ENCODE measurements at regions not wholly inside any gene's neighbourhood (a gene's known extent, or its start where the extent isn't known, plus 50 kb on each side); places are given as distances from the start of the nearest gene placed in this dataset.

- 57% methylated on average over 1 of the region's 4 CpGs for WGBS (ENCODE audit: insufficient coverage)
- no peaks in the 10 kb centered on the region for H3K36me3 ChIP-seq (ENCODE audit: control insufficient read depth, insufficient read depth, low read length)
- DNase-seq: no peak
- H3K9me3 ChIP-seq (replicated peaks; ENCODE audit: control insufficient read depth, low read depth, low read length): no peaks in the 10 kb centered on the region
- H3K4me3 ChIP-seq (ENCODE audit: low read length): no peak overlapping the region
- H3K27ac ChIP-seq (ENCODE audit: low read length): no peak overlapping the region
- no peaks in the 10 kb centered on the region for H3K4me1 ChIP-seq (ENCODE audit: control insufficient read depth, insufficient read depth, low read length)
- peaks cover 19% of the 10 kb centered on the region for H3K27me3 ChIP-seq (ENCODE audit: control insufficient read depth, insufficient read depth, low read length)
Measured at GRCh38 chr22:26974914-26975803, 317.8 kb downstream of the MIAT start.

DNA sequence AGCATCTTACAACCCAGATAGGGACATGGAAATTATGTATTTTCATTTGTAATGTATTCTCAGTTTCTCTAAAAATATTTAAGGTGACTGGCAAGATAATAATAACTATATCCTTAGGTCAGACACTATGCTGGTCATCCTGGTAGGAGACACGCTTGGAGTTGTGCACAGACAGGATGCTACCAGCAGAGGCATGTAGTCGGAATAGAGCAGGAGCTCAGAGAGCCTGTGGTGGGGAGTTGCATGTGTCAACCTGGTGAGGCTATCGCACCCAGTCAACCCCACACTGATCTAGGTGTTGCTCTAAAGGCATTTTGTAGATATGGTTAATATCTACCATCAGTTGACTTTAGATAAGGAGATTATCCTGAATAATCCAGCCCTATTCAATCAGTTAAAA is 318.5 kb downstream of the MIAT start:
- Histone ChIP-seq H3K4me3 (ENCODE audit: low read length) (no peak overlapping the region), H3K27me3 (ENCODE audit: control insufficient read depth, insufficient read depth, low read length) (peaks cover 18% of the 10 kb centered on the region), H3K4me1 (ENCODE audit: control insufficient read depth, insufficient read depth, low read length) (no peaks in the 10 kb centered on the region), H3K36me3 (ENCODE audit: control insufficient read depth, insufficient read depth, low read length) (no peaks in the 10 kb centered on the region), H3K9me3 (replicated peaks; ENCODE audit: control insufficient read depth, low read depth, low read length) (no peaks in the 10 kb centered on the region), H3K27ac (ENCODE audit: low read length) (no peak overlapping the region)
- DNase-seq: no peak
- 77% methylated on average over 2 of the region's 3 CpGs for WGBS (ENCODE audit: insufficient coverage)

DNA sequence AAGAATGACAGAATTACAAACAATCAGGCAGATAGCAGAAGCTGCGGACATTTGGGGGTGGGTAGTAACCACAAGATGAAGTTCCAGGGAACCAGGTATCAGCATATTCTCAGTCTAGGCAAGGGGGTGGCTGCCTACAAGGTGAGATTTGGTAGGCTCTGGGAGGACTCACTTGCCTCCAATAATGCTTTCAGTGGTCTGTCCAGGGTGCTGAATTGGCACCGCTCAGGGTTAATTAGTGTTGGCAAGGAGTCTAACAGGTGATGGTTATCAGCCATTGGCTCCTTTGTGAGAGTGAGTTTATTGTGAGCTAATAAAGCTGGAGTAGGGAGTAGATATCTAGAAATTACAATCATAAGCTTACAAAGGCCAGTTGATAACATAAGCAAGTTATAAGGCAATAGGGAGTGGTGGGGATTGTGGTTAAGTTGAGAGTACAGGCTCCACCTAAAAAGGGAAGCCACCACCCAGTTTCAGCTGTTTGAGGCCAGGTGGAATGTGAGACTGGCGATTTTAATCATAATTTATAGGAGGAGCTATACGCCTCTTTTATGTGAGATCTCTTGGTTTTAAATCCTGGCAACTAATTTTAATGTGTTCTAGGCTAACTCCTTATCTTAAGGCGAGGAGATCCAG is 320.5 kb downstream of the MIAT start:
- H3K4me1 ChIP-seq (ENCODE audit: control insufficient read depth, insufficient read depth, low read length): peaks cover 4% of the 10 kb centered on the region
- no peaks in the 10 kb centered on the region for H3K9me3 ChIP-seq (replicated peaks; ENCODE audit: control insufficient read depth, low read depth, low read length)
- H3K36me3 ChIP-seq (ENCODE audit: control insufficient read depth, insufficient read depth, low read length): no peaks in the 10 kb centered on the region
- H3K27ac ChIP-seq (ENCODE audit: low read length): no peak overlapping the region
- peaks cover 18% of the 10 kb centered on the region for H3K27me3 ChIP-seq (ENCODE audit: control insufficient read depth, insufficient read depth, low read length)
- DNase-seq: no peak
- no peak overlapping the region for H3K4me3 ChIP-seq (ENCODE audit: low read length)
- 46% methylated on average over 3 of the region's 5 CpGs for WGBS (ENCODE audit: insufficient coverage)

- Histone ChIP-seq H3K27me3 (ENCODE audit: control insufficient read depth, insufficient read depth, low read length) (peaks cover 21% of the 10 kb centered on the region), H3K27ac (ENCODE audit: low read length) (no peak overlapping the region), H3K36me3 (ENCODE audit: control insufficient read depth, insufficient read depth, low read length) (no peaks in the 10 kb centered on the region), H3K9me3 (replicated peaks; ENCODE audit: control insufficient read depth, low read depth, low read length) (no peaks in the 10 kb centered on the region), H3K4me1 (ENCODE audit: control insufficient read depth, insufficient read depth, low read length) (peaks cover 4% of the 10 kb centered on the region), H3K4me3 (ENCODE audit: low read length) (no peak overlapping the region)
- 31% methylated on average over 2 of the region's 6 CpGs for WGBS (ENCODE audit: insufficient coverage)
- peak; percentile 26 for DNase-seq
Measured at GRCh38 chr22:26979294-26979693, 321.9 kb downstream of the MIAT start.

- H3K36me3 ChIP-seq (ENCODE audit: control insufficient read depth, insufficient read depth, low read length): no peaks in the 10 kb centered on the region
- H3K4me3 ChIP-seq (ENCODE audit: low read length): no peak overlapping the region
- peaks cover 20% of the 10 kb centered on the region for H3K27me3 ChIP-seq (ENCODE audit: control insufficient read depth, insufficient read depth, low read length)
- H3K27ac ChIP-seq (ENCODE audit: low read length): no peak overlapping the region
- no CpG with 5 or more reads among the region's 7 CpGs for WGBS (ENCODE audit: insufficient coverage)
- no peaks in the 10 kb centered on the region for H3K9me3 ChIP-seq (replicated peaks; ENCODE audit: control insufficient read depth, low read depth, low read length)
- DNase-seq: no peak
- H3K4me1 ChIP-seq (ENCODE audit: control insufficient read depth, insufficient read depth, low read length): peaks cover 11% of the 10 kb centered on the region
Measured at GRCh38 chr22:26981111-26981510, 323.7 kb downstream of the MIAT start.

DNA sequence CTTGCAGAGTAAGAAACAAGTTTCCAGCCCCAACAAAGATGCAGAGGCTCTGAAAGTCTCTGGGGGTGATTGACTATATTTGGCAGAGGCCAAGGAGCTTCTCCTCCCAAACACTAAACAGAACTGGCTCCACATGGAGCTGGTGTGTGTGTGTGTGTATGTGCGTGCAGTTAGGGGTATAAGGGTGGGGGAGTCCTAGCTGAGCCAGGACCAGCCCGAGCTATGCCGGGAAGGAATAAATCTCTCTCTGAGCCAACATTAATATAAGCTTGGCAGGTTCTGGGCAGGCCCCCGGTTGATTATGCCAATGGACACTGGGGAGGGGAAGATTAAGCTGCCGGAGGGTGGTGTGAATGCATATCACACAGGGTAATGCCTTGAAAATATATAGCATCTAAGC is 324.2 kb downstream of the MIAT start:
- Histone ChIP-seq H3K4me1 (ENCODE audit: control insufficient read depth, insufficient read depth, low read length) (peaks cover 15% of the 10 kb centered on the region), H3K27ac (ENCODE audit: low read length) (no peak overlapping the region), H3K27me3 (ENCODE audit: control insufficient read depth, insufficient read depth, low read length) (peaks cover 20% of the 10 kb centered on the region), H3K4me3 (ENCODE audit: low read length) (no peak overlapping the region), H3K36me3 (ENCODE audit: control insufficient read depth, insufficient read depth, low read length) (no peaks in the 10 kb centered on the region), H3K9me3 (replicated peaks; ENCODE audit: control insufficient read depth, low read depth, low read length) (no peaks in the 10 kb centered on the region)
- 19% methylated on average over 2 of the region's 5 CpGs for WGBS (ENCODE audit: insufficient coverage)
- peak; percentile 67 for DNase-seq

- Histone ChIP-seq H3K9me3 (replicated peaks; ENCODE audit: control insufficient read depth, low read depth, low read length) (no peaks in the 10 kb centered on the region), H3K27me3 (ENCODE audit: control insufficient read depth, insufficient read depth, low read length) (peaks cover 19% of the 10 kb centered on the region)
- no CpG with 5 or more reads among the region's 1 CpG for WGBS (ENCODE audit: insufficient coverage)
Measured at GRCh38 chr22:26983311-26983710, 325.9 kb downstream of the MIAT start.

GRCh38 chr22:26985206-26985605 is 327.8 kb downstream of the MIAT start:
- Histone ChIP-seq H3K27me3 (ENCODE audit: control insufficient read depth, insufficient read depth, low read length) (peaks cover 14% of the 10 kb centered on the region), H3K9me3 (replicated peaks; ENCODE audit: control insufficient read depth, low read depth, low read length) (no peaks in the 10 kb centered on the region), H3K4me1 (ENCODE audit: control insufficient read depth, insufficient read depth, low read length) (peaks cover 20% of the 10 kb centered on the region), H3K36me3 (ENCODE audit: control insufficient read depth, insufficient read depth, low read length) (no peaks in the 10 kb centered on the region), H3K27ac (ENCODE audit: low read length) (peak overlapping the region; percentile 73), H3K4me3 (ENCODE audit: low read length) (no peak overlapping the region)
- 57% methylated on average over 1 of the region's 2 CpGs for WGBS (ENCODE audit: insufficient coverage)
- DNase-seq: no peak

More at GRCh38 chr22:26983311-26983710, 325.9 kb downstream of the MIAT start:
- Histone ChIP-seq H3K36me3 (ENCODE audit: control insufficient read depth, insufficient read depth, low read length) (no peaks in the 10 kb centered on the region), H3K27ac (ENCODE audit: low read length) (no peak overlapping the region), H3K4me3 (ENCODE audit: low read length) (no peak overlapping the region), H3K4me1 (ENCODE audit: control insufficient read depth, insufficient read depth, low read length) (peaks cover 20% of the 10 kb centered on the region)
- DNase-seq: no peak

- H3K27ac ChIP-seq (ENCODE audit: low read length): peak overlapping the region; percentile 73
- H3K36me3 ChIP-seq (ENCODE audit: control insufficient read depth, insufficient read depth, low read length): no peaks in the 10 kb centered on the region
- no peaks in the 10 kb centered on the region for H3K9me3 ChIP-seq (replicated peaks; ENCODE audit: control insufficient read depth, low read depth, low read length)
- H3K4me1 ChIP-seq (ENCODE audit: control insufficient read depth, insufficient read depth, low read length): peaks cover 20% of the 10 kb centered on the region
- peak; percentile 94 for DNase-seq
- no peak overlapping the region for H3K4me3 ChIP-seq (ENCODE audit: low read length)
- 13% methylated on average over 4 of the region's 11 CpGs for WGBS (ENCODE audit: insufficient coverage)
- H3K27me3 ChIP-seq (ENCODE audit: control insufficient read depth, insufficient read depth, low read length): peaks cover 10% of the 10 kb centered on the region
Measured at GRCh38 chr22:26985931-26986782, 328.8 kb downstream of the MIAT start.

GRCh38 chr22:26986884-26987283 is 329.5 kb downstream of the MIAT start:
- peaks cover 17% of the 10 kb centered on the region for H3K4me1 ChIP-seq (ENCODE audit: control insufficient read depth, insufficient read depth, low read length)
- H3K9me3 ChIP-seq (replicated peaks; ENCODE audit: control insufficient read depth, low read depth, low read length): no peaks in the 10 kb centered on the region
- H3K27me3 ChIP-seq (ENCODE audit: control insufficient read depth, insufficient read depth, low read length): peaks cover 9% of the 10 kb centered on the region
- DNase-seq: no peak
- peak overlapping the region; percentile 73 for H3K27ac ChIP-seq (ENCODE audit: low read length)
- 5% methylated on average over 3 of the region's 3 CpGs for WGBS (ENCODE audit: insufficient coverage)
- no peak overlapping the region for H3K4me3 ChIP-seq (ENCODE audit: low read length)
- no peaks in the 10 kb centered on the region for H3K36me3 ChIP-seq (ENCODE audit: control insufficient read depth, insufficient read depth, low read length)
